ENCODE measurements at regions not wholly inside any gene's neighbourhood (a gene's known extent, or its start where the extent isn't known, plus 50 kb on each side); places are given as distances from the start of the nearest gene placed in this dataset.

- TF ChIP-seq CTCF (IDR thresholded peaks at IDR 0.05; ENCODE audit: poor library complexity) (no peak), EZH2 (IDR thresholded peaks at IDR 0.05; ENCODE audit: borderline replicate concordance) (no peak), EZH2phosphoT487 (IDR thresholded peaks at IDR 0.05; ENCODE audit: low read depth, severe bottlenecking, unreplicated experiment) (no peak)
Observed at GRCh38 chr5:135629666-135630065, 50.9 kb upstream of the CXCL14 start.
